AG04450 (cell line): ENCODE measurements at regions not wholly inside any gene's neighbourhood (a gene's known extent, or its start where the extent isn't known, plus 50 kb on each side); places are given as distances from the start of the nearest gene placed in this dataset.

Source experiments
- CTCF ChIA-PET: fragments of 300-600, 350-600 bp; formaldehyde crosslinking; extraction: SDS; loops from one replicate; lab custom pipeline; 2022; ENCODE audit warnings: antibody characterized with exemption, inconsistent platforms; lab: Charles Lee
- POLR2A ChIA-PET: fragments of 350-600 bp; formaldehyde crosslinking; extraction: SDS; loops from one replicate; lab custom pipeline; 2021; ENCODE audit warnings: antibody characterized with exemption, inconsistent platforms; lab: Yijun Ruan, JAX
- DNase-seq: peaks from one replicate; pipeline ENCODE4 v3.0.0-alpha.2; 2011; ENCODE audit warnings: low read depth, low spot score
- H3K27ac ChIP-seq: one replicate; pipeline ENCODE4 v1.5.1; 2012; ENCODE audit warnings: low read depth, low read length, control low read depth
- H3K27me3 ChIP-seq: one replicate; pipeline ENCODE4 v1.6.0; 2012; ENCODE audit warnings: low read length; ENCODE audit not compliant: control insufficient read depth, insufficient read depth
- H3K4me3 ChIP-seq: 2 replicates; pipeline ENCODE4 v1.5.1; 2011; ENCODE audit warnings: mild to moderate bottlenecking, low read depth, low read length, control low read depth
- H3K9me3 ChIP-seq: 2 replicates; pipeline ENCODE4 v1.5.1; 2012; ENCODE audit warnings: low read length; ENCODE audit not compliant: control insufficient read depth, insufficient read depth
- CTCF ChIP-seq: IDR thresholded peaks from 2 replicates; pipeline ENCODE4 v1.5.1; 2011; ENCODE audit warnings: low read depth, low read length, control low read depth, inconsistent platforms

DNA sequence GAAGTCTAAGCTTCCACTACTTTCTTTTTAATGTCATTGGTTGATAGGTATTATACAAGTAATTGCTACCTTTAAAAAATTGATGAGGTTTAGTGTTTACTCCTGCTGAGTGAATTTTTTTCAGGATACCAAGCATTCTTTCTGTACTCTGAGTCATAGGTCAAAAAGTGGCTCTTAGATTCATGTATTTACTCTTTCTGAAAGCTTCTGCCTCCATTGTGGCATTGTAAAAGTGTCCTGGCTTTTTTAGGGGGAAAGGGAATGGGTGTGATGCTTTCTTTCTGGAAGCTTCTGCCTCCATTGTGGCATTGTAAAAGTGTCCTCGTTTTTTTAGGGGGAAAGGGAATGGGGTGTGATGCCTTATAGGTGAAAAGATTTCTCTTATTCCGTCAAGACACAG is 286.5 kb downstream of the LPIN1 start:
- TF ChIP-seq CTCF = no peak
- H3K4me3 ChIP-seq = no peak overlapping the region
- H3K9me3 ChIP-seq = no peaks in the 10 kb centered on the region
- no peak overlapping the region for H3K27ac ChIP-seq
- CTCF ChIA-PET = interaction anchor here (0.7 kb wide), 1 partner anchor 683 kb away, joined by 3 read pairs; no protein-coding TSS in a partner anchor
- DNase-seq = no peak
- POLR2A ChIA-PET = interaction anchor here (0.7 kb wide), 1 partner anchor 696 kb away, joined by 3 read pairs; no protein-coding TSS in a partner anchor
- H3K27me3 ChIP-seq = no peaks in the 10 kb centered on the region

- Histone ChIP-seq H3K4me3 (no peak overlapping the region), H3K27ac (no peak overlapping the region), H3K9me3 (no peaks in the 10 kb centered on the region), H3K27me3 (no peaks in the 10 kb centered on the region)
- ChIA-PET CTCF (no interaction called here), POLR2A (no interaction called here)
- no peak for TF ChIP-seq CTCF
- DNase-seq = no peak
Observed at GRCh38 chr2:12033494-12033893, 287.1 kb downstream of the LPIN1 start.

DNA sequence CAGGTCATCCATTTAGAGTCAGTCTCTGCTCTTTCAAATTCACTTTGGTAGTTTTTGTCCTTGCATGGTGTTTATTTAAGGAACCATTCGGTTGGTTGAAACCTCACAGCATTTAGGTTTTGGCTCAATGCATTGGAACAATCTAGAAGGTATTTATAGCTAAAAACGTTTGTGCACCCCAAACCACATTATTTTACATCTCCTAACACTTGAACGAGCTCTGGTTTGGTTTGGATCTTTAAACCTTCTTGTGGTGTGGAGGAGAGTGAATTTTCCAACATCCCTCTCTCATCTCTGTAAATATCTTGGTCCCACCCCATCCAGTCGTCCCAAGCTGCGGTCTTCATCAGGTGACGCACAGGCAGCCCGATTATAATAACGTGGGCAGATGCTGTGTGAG is 287.9 kb downstream of the LPIN1 start:
- POLR2A ChIA-PET = interaction anchor here (1.2 kb wide), 1 partner anchor 17 kb away, joined by 3 read pairs; no protein-coding TSS in a partner anchor
- TF ChIP-seq CTCF = no peak
- Histone ChIP-seq H3K27me3 (no peaks in the 10 kb centered on the region), H3K9me3 (peaks cover 5% of the 10 kb centered on the region), H3K4me3 (no peak overlapping the region), H3K27ac (no peak overlapping the region)
- no peak for DNase-seq
- CTCF ChIA-PET = interaction anchor here (0.6 kb wide), 1 partner anchor 9 kb away, joined by 3 read pairs; no protein-coding TSS in a partner anchor

GRCh38 chr2:12035029-12035720 is 288.7 kb downstream of the LPIN1 start:
- no peak overlapping the region for H3K4me3 ChIP-seq
- H3K27me3 ChIP-seq = no peaks in the 10 kb centered on the region
- no peak for DNase-seq
- TF ChIP-seq CTCF = no peak
- H3K9me3 ChIP-seq = peaks cover 11% of the 10 kb centered on the region
- ChIA-PET CTCF (no interaction called here), POLR2A (interaction anchor here (1.2 kb wide), 1 partner anchor 16 kb away, joined by 3 read pairs; no protein-coding TSS in a partner anchor)
- no peak overlapping the region for H3K27ac ChIP-seq

GRCh38 chr2:12035956-12036639 is 289.7 kb downstream of the LPIN1 start:
- no peak overlapping the region for H3K27ac ChIP-seq
- peaks cover 11% of the 10 kb centered on the region for H3K9me3 ChIP-seq
- DNase-seq = no peak
- H3K27me3 ChIP-seq = no peaks in the 10 kb centered on the region
- CTCF ChIA-PET = no interaction called here
- POLR2A ChIA-PET = no interaction called here
- TF ChIP-seq CTCF = no peak
- H3K4me3 ChIP-seq = no peak overlapping the region
